Peyer's patch (tissue), 4 donors: ENCODE measurements at regions not wholly inside any gene's neighbourhood (a gene's known extent, or its start where the extent isn't known, plus 50 kb on each side); places are given as distances from the start of the nearest gene placed in this dataset.

Experiments
- DNase-seq, 3 donors: peaks; one replicate each; pipeline ENCODE4 v3.0.0-alpha.2; 2017 to 2019
- H3K27ac ChIP-seq, 4 donors: fragments of 200-600 bp; sonication (generic); one replicate each; pipeline ENCODE4 v1.5.1; 2016 to 2019
- H3K27me3 ChIP-seq, 2 donors: fragments of 200-600 bp; sonication (generic); one replicate each; pipeline ENCODE4 v1.5.1; 2019
- H3K36me3 ChIP-seq, 3 donors: fragments of 200-600 bp; sonication (generic); one replicate each; pipeline ENCODE4 v1.5.1; 2016 to 2019
- H3K4me1 ChIP-seq, 4 donors: fragments of 200-600 bp; sonication (generic); one replicate each; pipeline ENCODE4 v1.5.1; 2016 to 2019
- H3K4me3 ChIP-seq, 4 donors: fragments of 200-600 bp; sonication (generic); 1 replicate in 3 of 4; 2 replicates in 1 of 4; pipeline ENCODE4 v1.5.1; 2016 to 2019; ENCODE audit warnings: mild to moderate bottlenecking in 1 of 4
- H3K9me3 ChIP-seq, 4 donors: fragments of 200-600 bp; sonication (generic); one replicate each; pipeline ENCODE4 v1.5.1; 2016 to 2019; ENCODE audit warnings: mild to moderate bottlenecking in 1 of 4
- POLR2A ChIP-seq, 2 donors: fragments of 450-650 bp; IDR thresholded peaks; one replicate each; pipeline ENCODE4 v1.5.1; 2017; ENCODE audit warnings: antibody characterized with exemption in 2 of 2, mild to moderate bottlenecking in 2 of 2, moderate library complexity in 2 of 2
- TF ChIP-seq, protein P1 (sequence below), 6 experiments: fragments of 450-650 bp in 4 of 6; fragments of 200-600 bp in 2 of 6; sonication (generic) in 1 of 6; IDR thresholded peaks; one replicate each; pipeline ENCODE4 v1.5.1; 2017 to 2019; ENCODE audit warnings: antibody characterized with exemption in 6 of 6, mild to moderate bottlenecking in 3 of 6, moderate library complexity in 1 of 6

- Histone ChIP-seq H3K9me3 (no peaks in the 10 kb centered on the region), H3K27ac (no peak overlapping the region), H3K27me3 (no peaks in the 10 kb centered on the region), H3K4me1 (no peaks in the 10 kb centered on the region), H3K36me3 (no peaks in the 10 kb centered on the region), H3K4me3 (no peak overlapping the region)
- no peak for TF ChIP-seq POLR2A (IDR thresholded peaks at IDR 0.05)
- TF ChIP-seq, protein P1, sequence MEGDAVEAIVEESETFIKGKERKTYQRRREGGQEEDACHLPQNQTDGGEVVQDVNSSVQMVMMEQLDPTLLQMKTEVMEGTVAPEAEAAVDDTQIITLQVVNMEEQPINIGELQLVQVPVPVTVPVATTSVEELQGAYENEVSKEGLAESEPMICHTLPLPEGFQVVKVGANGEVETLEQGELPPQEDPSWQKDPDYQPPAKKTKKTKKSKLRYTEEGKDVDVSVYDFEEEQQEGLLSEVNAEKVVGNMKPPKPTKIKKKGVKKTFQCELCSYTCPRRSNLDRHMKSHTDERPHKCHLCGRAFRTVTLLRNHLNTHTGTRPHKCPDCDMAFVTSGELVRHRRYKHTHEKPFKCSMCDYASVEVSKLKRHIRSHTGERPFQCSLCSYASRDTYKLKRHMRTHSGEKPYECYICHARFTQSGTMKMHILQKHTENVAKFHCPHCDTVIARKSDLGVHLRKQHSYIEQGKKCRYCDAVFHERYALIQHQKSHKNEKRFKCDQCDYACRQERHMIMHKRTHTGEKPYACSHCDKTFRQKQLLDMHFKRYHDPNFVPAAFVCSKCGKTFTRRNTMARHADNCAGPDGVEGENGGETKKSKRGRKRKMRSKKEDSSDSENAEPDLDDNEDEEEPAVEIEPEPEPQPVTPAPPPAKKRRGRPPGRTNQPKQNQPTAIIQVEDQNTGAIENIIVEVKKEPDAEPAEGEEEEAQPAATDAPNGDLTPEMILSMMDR (IDR thresholded peaks at IDR 0.05), result no peak
- no peak for DNase-seq
Measured at GRCh38 chr2:204022550-204022949, 86.0 kb downstream of the ICOS start.

- no peak overlapping the region for H3K27ac ChIP-seq
- TF ChIP-seq POLR2A (IDR thresholded peaks at IDR 0.05), result no peak
- TF ChIP-seq, protein P1 (IDR thresholded peaks at IDR 0.05), result no peak
- no peaks in the 10 kb centered on the region for H3K9me3 ChIP-seq
- no peak overlapping the region for H3K4me3 ChIP-seq
- DNase-seq, result no peak
- H3K4me1 ChIP-seq, result no peaks in the 10 kb centered on the region
- no peaks in the 10 kb centered on the region for H3K36me3 ChIP-seq
- H3K27me3 ChIP-seq, result no peaks in the 10 kb centered on the region
Measured at GRCh38 chr2:204023088-204023487, 86.5 kb downstream of the ICOS start.

- no peaks in the 10 kb centered on the region for H3K27me3 ChIP-seq
- no peak for DNase-seq
- TF ChIP-seq POLR2A (IDR thresholded peaks at IDR 0.05), result no peak
- TF ChIP-seq, protein P1 (IDR thresholded peaks at IDR 0.05), result peak in 4 of 6 experiments; percentile 27 to 46 (median 40)
- no peaks in the 10 kb centered on the region for H3K36me3 ChIP-seq
- H3K9me3 ChIP-seq, result no peaks in the 10 kb centered on the region
- no peak overlapping the region for H3K27ac ChIP-seq
- H3K4me1 ChIP-seq, result no peaks in the 10 kb centered on the region
- H3K4me3 ChIP-seq, result no peak overlapping the region
Measured at GRCh38 chr2:204024503-204024902, 87.9 kb downstream of the ICOS start.

DNA sequence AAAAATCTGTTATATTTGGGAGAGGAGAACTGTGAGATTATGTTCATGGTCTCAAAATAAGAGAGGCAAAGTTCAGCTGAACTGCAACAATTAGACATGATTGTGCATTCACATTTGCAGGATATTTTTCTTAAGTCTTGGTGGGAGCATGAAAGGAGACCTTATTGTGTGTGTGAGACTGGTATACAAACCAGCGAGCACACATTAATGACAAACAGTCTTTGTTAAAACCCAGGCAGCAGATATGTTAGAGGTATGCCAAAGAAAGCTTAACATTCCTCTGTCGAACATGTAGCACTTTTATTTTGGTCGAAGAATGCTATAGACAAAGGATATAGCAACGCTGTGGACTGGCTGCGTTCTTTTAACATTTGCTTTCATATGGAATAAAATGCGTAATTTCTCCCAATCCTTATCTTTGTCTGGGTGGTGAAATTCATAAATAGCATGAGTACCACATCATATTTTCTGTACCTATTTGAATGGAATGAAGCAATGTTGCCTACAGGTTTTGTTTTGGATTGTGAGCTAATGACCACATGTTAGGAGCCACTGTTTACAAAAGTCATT is 88.4 kb downstream of the ICOS start:
- H3K27me3 ChIP-seq, result no peaks in the 10 kb centered on the region
- DNase-seq, result no peak
- no peak overlapping the region for H3K4me3 ChIP-seq
- H3K36me3 ChIP-seq, result no peaks in the 10 kb centered on the region
- H3K4me1 ChIP-seq, result no peaks in the 10 kb centered on the region
- H3K27ac ChIP-seq, result no peak overlapping the region
- TF ChIP-seq POLR2A (IDR thresholded peaks at IDR 0.05), result no peak
- TF ChIP-seq, protein P1 (IDR thresholded peaks at IDR 0.05), result no peak
- no peaks in the 10 kb centered on the region for H3K9me3 ChIP-seq

DNA sequence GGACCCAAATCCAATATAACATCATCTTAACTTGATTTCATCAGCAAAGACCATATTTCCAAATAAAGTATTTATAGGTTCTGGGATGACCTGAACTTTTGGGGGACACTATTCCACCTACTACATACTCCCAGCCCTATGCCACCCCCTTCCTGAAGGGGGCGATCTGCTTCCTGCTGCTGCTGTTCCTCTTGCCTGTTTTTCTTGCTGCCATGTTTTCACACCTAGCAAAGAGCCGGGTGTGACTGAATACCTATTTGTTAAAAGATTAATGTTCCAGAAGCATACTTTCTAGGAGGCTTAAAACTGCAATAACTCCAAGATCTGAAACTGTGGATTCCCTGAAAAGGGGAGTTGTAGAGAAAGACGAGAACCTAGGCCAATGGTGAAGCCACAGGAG is 89.7 kb downstream of the ICOS start:
- Histone ChIP-seq H3K27ac (no peak overlapping the region), H3K4me3 (no peak overlapping the region), H3K27me3 (no peaks in the 10 kb centered on the region), H3K4me1 (no peaks in the 10 kb centered on the region), H3K9me3 (no peaks in the 10 kb centered on the region), H3K36me3 (no peaks in the 10 kb centered on the region)
- TF ChIP-seq, protein P1 (IDR thresholded peaks at IDR 0.05), result no peak
- no peak for TF ChIP-seq POLR2A (IDR thresholded peaks at IDR 0.05)
- no peak for DNase-seq

DNA sequence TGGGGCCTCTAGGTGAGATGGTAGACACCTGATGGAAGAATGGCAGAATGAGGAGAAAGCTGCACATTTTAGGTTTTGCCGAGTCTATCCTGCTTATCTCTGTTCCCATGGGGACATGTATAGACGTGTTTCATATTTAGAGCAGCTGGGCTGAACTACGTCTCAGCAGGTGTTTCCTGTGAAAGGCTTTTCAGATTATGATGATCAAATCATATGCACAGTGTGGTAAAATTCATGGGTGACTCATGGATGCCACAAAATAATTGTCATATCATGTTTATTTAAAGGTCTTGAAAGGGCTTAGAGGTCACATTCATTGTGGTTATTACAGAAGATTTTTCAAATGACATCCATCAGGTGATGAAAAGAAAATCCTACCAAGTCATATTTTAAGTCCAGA is 90.5 kb downstream of the ICOS start:
- Histone ChIP-seq H3K9me3 (no peaks in the 10 kb centered on the region), H3K27me3 (no peaks in the 10 kb centered on the region)
- TF ChIP-seq, protein P1 (IDR thresholded peaks at IDR 0.05), result no peak
- no peak for TF ChIP-seq POLR2A (IDR thresholded peaks at IDR 0.05)

More for the DNA sequence above, 90.5 kb downstream of the ICOS start:
- no peaks in the 10 kb centered on the region for H3K4me1 ChIP-seq
- DNase-seq, result no peak
- H3K4me3 ChIP-seq, result no peak overlapping the region
- no peak overlapping the region for H3K27ac ChIP-seq
- no peaks in the 10 kb centered on the region for H3K36me3 ChIP-seq
